Osteoblast (primary cell): ENCODE measurements at regions not wholly inside any gene's neighbourhood (a gene's known extent, or its start where the extent isn't known, plus 50 kb on each side); places are given as distances from the start of the nearest gene placed in this dataset.

ENCODE experiments used
- DNase-seq: peaks from one replicate; pipeline ENCODE4 v3.0.0; 2011; ENCODE audit warnings: low spot score, mixed read lengths; ENCODE audit not compliant: insufficient read length; ENCODE audit errors: missing footprints
- H2AFZ ChIP-seq: 2 replicates; pipeline ENCODE4 v1.6.0; 2011; ENCODE audit warnings: mild to moderate bottlenecking, low read length
- H3K27ac ChIP-seq: 2 replicates; pipeline ENCODE4 v1.5.1; 2011; ENCODE audit warnings: mild to moderate bottlenecking, low read depth, low read length, moderate library complexity
- H3K27me3 ChIP-seq: 2 replicates; pipeline ENCODE4 v1.6.0; 2012; ENCODE audit warnings: mild to moderate bottlenecking, control low read depth, inconsistent platforms, low read length, moderate library complexity; ENCODE audit not compliant: insufficient read depth
- H3K36me3 ChIP-seq: 2 replicates; pipeline ENCODE4 v1.5.1; 2011; ENCODE audit warnings: mild to moderate bottlenecking, low read length, control low read depth, moderate library complexity; ENCODE audit not compliant: insufficient read depth
- H3K4me1 ChIP-seq: 2 replicates; pipeline ENCODE4 v1.5.1; 2011; ENCODE audit warnings: mild to moderate bottlenecking, low read length, control low read depth, moderate library complexity; ENCODE audit not compliant: insufficient read depth
- H3K4me2 ChIP-seq: 2 replicates; pipeline ENCODE4 v1.6.0; 2011; ENCODE audit warnings: mild to moderate bottlenecking, low read length; ENCODE audit not compliant: insufficient read depth
- H3K4me3 ChIP-seq: fragments of 200-600 bp; sonication (generic); 3 replicates; pipeline ENCODE4 v1.5.1; 2012; ENCODE audit warnings: mild to moderate bottlenecking, low read length, inconsistent platforms; ENCODE audit not compliant: insufficient read depth
- H3K79me2 ChIP-seq: 2 replicates; pipeline ENCODE4 v1.6.0; 2012; ENCODE audit warnings: mild to moderate bottlenecking, low read length, control low read depth, inconsistent platforms; ENCODE audit not compliant: insufficient read depth
- H3K9me3 ChIP-seq: 2 replicates; pipeline ENCODE4 v1.5.1; 2011; ENCODE audit warnings: low read depth, low read length, control low read depth
- H4K20me1 ChIP-seq: 2 replicates; pipeline ENCODE4 v1.6.0; 2012; ENCODE audit warnings: mild to moderate bottlenecking, low read length, control low read depth; ENCODE audit not compliant: insufficient read depth
- CTCF ChIP-seq: IDR thresholded peaks from 2 replicates; pipeline ENCODE4 v1.5.1; 2011; ENCODE audit warnings: mild to moderate bottlenecking, low read depth, low read length, moderate library complexity; ENCODE audit errors: extremely low read depth

GRCh38 chr21:35770101-35770945, 290.0 kb downstream of the SETD4 start:
- TF ChIP-seq CTCF: no peak
- Histone ChIP-seq H2AFZ (no peak overlapping the region), H3K27me3 (no peaks in the 10 kb centered on the region)

GRCh38 chr21:35768187-35768586, 292.1 kb downstream of the SETD4 start:
- TF ChIP-seq CTCF: no peak
- H3K27ac ChIP-seq: no peak overlapping the region
- H3K27me3 ChIP-seq: no peaks in the 10 kb centered on the region
- H3K4me2 ChIP-seq: peak overlapping the region; percentile 57
- DNase-seq: no peak
- no peaks in the 10 kb centered on the region for H3K79me2 ChIP-seq
- no peaks in the 10 kb centered on the region for H3K9me3 ChIP-seq
- H3K36me3 ChIP-seq: no peaks in the 10 kb centered on the region
- peaks cover 8% of the 10 kb centered on the region for H3K4me1 ChIP-seq
- H2AFZ ChIP-seq: peak overlapping the region; percentile 76
- no peak overlapping the region for H3K4me3 ChIP-seq
- no peaks in the 10 kb centered on the region for H4K20me1 ChIP-seq

More at GRCh38 chr21:35770101-35770945, 290.0 kb downstream of the SETD4 start:
- H3K9me3 ChIP-seq: no peaks in the 10 kb centered on the region
- H3K36me3 ChIP-seq: no peaks in the 10 kb centered on the region
- no peak overlapping the region for H3K4me3 ChIP-seq
- no peaks in the 10 kb centered on the region for H4K20me1 ChIP-seq
- peaks cover 8% of the 10 kb centered on the region for H3K4me1 ChIP-seq
- no peak for DNase-seq
- H3K79me2 ChIP-seq: no peaks in the 10 kb centered on the region
- no peak overlapping the region for H3K27ac ChIP-seq
- H3K4me2 ChIP-seq: no peak overlapping the region

- H4K20me1 ChIP-seq: no peaks in the 10 kb centered on the region
- no peaks in the 10 kb centered on the region for H3K27me3 ChIP-seq
- DNase-seq: no peak
- no peak for TF ChIP-seq CTCF
- no peak overlapping the region for H3K4me2 ChIP-seq
- H3K4me3 ChIP-seq: no peak overlapping the region
- no peaks in the 10 kb centered on the region for H3K9me3 ChIP-seq
- H3K27ac ChIP-seq: no peak overlapping the region
- H2AFZ ChIP-seq: no peak overlapping the region
- H3K36me3 ChIP-seq: no peaks in the 10 kb centered on the region
- H3K79me2 ChIP-seq: no peaks in the 10 kb centered on the region
- H3K4me1 ChIP-seq: peaks cover 8% of the 10 kb centered on the region
Measured at GRCh38 chr21:35764586-35764985, 295.7 kb downstream of the SETD4 start.

- DNase-seq: no peak
- Histone ChIP-seq H3K79me2 (no peaks in the 10 kb centered on the region), H3K27me3 (no peaks in the 10 kb centered on the region), H4K20me1 (no peaks in the 10 kb centered on the region), H3K36me3 (no peaks in the 10 kb centered on the region), H3K4me1 (peaks cover 8% of the 10 kb centered on the region), H2AFZ (no peak overlapping the region), H3K9me3 (no peaks in the 10 kb centered on the region), H3K4me3 (no peak overlapping the region), H3K27ac (no peak overlapping the region), H3K4me2 (no peak overlapping the region)
- no peak for TF ChIP-seq CTCF
Measured at GRCh38 chr21:35764077-35764476, 296.2 kb downstream of the SETD4 start.
